ENCODE measurements at regions not wholly inside any gene's neighbourhood (a gene's known extent, or its start where the extent isn't known, plus 50 kb on each side); places are given as distances from the start of the nearest gene placed in this dataset.
"Not testable (repeated sequence)": the region's sequence is repeated elsewhere in the genome, so short reads cannot be mapped to it uniquely, and the experiment has no call there.

DNA sequence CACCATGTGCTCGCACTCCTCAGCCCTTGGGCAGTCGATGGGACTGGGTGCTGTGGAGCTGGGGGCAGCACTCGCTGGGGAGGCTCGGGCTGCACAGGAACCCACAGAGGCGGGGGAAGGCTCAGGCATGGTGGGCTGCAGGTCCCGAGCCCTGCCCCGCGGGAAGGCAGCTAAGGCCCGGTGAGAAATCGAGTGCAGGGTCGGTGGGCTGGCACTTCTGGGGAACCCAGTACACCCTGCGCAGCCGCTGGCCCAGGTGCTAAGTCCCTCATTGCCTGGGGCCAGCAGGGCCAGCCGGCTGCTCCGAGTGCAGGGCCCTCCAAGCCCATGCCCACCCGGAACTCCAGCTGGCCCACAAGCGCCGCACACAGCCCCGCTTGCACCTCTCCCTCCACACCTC, 138.6 kb upstream of the SEMA3C start:
- TF ChIP-seq, protein P1, sequence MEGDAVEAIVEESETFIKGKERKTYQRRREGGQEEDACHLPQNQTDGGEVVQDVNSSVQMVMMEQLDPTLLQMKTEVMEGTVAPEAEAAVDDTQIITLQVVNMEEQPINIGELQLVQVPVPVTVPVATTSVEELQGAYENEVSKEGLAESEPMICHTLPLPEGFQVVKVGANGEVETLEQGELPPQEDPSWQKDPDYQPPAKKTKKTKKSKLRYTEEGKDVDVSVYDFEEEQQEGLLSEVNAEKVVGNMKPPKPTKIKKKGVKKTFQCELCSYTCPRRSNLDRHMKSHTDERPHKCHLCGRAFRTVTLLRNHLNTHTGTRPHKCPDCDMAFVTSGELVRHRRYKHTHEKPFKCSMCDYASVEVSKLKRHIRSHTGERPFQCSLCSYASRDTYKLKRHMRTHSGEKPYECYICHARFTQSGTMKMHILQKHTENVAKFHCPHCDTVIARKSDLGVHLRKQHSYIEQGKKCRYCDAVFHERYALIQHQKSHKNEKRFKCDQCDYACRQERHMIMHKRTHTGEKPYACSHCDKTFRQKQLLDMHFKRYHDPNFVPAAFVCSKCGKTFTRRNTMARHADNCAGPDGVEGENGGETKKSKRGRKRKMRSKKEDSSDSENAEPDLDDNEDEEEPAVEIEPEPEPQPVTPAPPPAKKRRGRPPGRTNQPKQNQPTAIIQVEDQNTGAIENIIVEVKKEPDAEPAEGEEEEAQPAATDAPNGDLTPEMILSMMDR (IDR thresholded peaks at IDR 0.05): not testable (repeated sequence)
- TF ChIP-seq EP300 (IDR thresholded peaks at IDR 0.05): not testable (repeated sequence)
